ENCODE measurements at regions not wholly inside any gene's neighbourhood (a gene's known extent, or its start where the extent isn't known, plus 50 kb on each side); places are given as distances from the start of the nearest gene placed in this dataset.

DNA sequence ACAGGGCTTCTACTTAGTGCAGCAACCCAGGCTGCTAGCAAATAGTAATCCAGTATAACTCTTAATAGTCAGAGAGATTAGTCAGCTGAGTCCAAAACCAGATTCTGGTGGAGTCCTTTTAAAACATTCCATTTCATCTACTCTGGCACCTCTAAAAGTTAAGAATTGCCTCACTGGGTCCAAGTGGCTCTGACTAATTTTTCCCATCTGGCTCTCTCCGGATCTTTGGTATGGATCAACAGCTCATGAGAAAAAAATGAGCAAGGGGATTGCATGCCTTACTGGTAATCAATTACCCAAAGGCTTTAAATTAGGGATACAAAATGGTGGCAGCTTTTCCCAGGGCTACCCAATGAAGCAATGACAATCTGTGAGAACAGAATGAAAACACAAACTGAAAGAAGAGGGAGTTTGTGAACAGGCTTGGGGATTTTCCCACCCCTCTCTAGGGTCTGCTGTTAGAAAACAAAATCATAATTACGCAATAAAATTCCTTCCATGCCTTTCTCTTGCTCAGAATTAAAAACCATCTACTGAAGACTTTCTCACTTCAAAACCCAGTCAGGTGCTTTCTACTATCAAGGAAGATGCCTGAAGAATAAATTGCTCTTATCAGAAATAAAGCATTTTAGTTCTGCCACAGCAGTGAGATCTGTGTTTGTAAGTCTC lies 84.6 kb upstream of the PMFBP1 start:
- DNase-seq = no peak

DNA sequence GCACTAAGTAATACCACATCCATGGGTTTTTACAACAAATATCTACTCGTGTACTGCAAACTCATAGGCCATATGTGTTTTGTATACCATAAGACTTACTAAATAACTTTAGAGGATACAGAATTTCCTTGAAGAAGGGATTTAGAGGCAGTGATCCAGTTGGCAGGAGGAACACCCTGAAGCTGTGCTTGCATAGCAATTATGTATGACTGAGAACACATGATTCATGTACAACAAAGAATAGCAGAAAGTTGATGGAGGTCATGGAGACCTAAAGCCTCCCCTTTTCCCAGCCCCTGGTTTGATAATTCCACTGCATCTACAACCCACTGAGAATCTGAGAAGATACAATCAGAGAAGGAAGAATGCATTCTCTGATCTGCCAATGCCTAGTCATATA lies 83.8 kb upstream of the PMFBP1 start:
- no peak for DNase-seq

DNA sequence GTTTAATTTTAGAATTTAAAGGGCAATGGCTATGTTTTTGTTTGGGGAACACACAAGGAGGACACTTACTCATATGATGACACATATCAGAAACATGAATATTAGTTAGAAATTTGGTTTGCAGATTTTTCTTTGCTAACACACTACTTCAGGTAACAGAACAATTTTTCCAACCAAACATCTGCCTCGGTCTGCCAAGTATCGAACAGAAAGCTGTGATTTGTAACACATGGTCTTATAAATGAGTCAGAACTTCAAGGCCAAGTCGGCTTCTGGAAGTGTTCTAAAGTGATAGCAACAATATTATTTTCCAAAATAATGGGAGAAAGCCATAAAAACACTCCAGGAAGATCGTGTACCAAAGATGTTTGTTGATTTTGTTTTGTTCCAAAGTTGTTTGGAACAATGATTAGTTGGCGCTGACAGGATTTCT lies 75.9 kb upstream of the PMFBP1 start:
- no peak for DNase-seq

DNA sequence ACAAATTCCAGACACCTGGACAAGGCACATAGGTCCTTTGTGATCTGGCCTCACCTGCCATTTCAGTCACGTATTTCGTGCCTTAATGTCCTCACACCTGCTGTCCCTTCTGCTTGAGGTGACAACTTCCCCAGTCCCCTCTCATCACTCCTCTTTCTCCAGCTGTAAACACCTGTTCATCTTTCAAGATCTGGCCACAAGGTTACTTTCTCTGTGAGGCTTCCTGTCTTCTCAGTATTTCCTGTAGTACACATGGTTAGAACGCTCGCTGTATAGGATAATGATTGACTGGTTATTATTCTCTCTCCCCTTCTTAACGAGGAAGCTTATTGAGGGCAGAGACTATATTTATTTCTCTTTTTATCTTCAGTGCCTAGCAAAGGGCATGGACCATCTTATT lies 74.5 kb upstream of the PMFBP1 start:
- no peak for DNase-seq

DNA sequence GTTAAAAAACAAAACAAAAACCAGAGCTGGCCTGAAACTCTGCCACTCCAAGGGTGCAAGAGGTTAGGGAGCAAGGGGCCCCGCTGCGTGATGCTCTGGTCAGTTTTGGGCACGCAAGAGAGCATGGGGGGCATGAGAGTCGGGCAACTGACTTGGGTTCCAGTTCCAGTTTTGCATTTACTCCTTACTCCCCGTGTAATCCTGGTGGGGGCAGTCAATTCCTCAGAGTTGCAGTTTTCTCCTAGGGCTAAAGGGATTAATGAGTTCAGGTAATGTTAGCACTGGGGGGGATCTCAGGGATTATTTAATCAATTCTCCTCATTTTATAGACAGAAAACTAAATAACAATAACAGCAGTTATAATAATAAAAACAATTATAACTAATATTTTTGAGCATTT lies 72.9 kb upstream of the PMFBP1 start:
- DNase-seq = no peak

DNA sequence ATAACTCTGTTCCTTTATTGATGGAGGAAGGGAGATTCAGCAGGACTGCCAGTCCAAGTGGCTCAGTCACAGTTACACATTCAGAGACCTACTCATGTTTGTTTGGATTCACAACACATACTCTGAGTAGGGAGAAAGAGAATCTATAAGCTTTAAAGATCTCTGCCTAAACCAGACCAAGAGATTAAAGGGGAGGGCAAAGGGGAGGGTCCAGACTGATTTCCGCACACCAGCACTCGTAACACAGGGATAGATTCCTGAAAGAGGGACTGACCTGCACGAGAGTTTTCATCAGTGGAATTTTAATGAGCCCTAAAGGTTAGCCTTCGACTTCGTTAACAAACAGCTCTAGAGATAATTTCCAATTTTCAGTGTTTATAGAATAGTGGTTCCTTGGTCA lies 71.7 kb upstream of the PMFBP1 start:
- DNase-seq = no peak

DNA sequence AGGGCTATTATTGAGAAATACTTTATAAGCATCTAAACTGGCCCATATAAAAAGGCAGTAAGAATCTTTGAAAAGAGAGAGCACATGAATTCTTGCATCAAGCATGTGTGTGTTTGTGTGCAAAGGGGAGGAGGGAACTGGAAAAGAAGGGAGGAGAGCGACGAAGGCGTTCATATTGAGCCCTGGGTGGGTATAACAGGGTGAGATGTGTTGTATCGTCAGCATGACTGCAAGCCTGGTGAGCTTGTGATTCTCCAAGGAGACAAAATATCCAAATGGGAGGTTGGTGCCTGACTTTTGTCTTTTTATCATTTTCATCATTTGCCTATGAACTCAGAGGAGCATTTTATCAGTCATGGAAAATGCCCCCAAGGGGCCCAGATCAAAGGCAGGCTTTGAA lies 70.8 kb upstream of the PMFBP1 start:
- DNase-seq = no peak

DNA sequence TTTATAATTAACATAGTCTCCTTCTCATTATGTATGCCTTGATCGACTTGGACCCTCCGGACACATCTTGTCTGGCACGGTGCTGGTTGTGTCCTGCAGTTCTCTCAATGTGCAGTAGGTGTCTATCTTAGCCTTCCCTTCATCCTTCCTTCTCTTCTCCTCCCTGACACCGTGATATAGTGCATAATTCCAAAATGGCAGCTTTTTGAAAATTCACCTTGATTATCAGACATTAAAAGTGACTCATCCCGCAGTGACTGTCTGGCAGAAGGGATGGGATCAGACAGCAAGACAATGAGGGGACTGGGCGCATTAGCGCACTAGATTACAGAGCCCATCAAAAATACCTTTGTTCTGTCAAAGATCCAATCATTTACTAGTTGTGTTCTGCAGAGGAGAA lies 70.0 kb upstream of the PMFBP1 start:
- no peak for DNase-seq

DNA sequence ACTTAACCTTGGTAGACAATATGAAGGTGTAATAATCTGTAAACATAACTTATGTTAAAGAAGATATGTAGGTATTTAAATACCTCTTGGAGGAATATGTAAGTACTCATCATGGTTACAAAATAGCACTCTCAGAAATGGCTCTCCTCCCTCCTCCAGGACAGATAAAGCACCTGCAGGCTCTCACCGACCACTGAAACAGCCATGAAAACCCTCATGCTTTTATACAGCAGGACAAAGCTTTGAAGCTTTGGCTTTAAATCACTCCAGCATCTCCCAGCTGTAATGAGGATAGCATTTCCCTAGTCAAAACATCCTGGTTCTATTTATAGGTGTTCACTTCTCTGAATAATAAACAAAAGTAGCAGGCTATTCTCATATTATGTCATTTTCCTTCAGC lies 69.1 kb upstream of the PMFBP1 start:
- DNase-seq = no peak

DNA sequence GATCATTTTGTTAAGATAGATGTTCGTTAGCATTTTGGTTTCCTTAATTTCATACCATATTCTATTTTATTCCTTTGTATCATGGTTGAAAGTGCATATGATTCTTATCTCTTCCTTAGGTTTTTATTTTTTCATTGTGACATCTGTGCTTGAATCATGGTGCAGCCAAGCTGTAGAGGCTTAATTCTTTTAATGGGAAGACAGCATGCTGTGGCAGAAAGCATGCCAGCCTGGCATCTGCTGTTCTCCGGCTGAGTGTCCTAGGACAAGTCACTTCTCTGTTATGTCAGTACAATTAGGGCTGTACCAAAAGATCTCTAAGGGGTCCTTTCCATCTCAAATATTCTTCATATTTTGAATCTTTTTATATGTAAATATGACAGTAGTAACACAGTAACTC lies 68.5 kb upstream of the PMFBP1 start:
- no peak for DNase-seq

DNA sequence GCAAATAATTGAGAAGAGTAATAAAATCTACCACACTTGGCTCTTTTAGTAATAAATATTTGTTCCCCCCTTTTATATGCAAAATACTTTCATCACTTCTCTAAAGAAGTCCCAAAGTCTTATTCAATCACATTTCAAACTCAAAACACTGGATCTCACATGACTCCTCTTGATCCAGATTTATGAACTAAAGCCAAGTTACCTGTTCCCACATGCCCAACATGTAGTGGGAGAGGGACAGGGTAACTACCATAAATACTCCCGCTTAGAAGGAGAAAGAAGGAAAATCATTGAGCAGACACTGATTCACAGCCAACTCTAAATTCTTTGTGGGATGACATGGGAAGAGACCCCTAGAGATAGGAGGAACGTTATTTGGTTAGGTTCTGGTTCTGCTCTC lies 64.9 kb upstream of the PMFBP1 start:
- no peak for DNase-seq

DNA sequence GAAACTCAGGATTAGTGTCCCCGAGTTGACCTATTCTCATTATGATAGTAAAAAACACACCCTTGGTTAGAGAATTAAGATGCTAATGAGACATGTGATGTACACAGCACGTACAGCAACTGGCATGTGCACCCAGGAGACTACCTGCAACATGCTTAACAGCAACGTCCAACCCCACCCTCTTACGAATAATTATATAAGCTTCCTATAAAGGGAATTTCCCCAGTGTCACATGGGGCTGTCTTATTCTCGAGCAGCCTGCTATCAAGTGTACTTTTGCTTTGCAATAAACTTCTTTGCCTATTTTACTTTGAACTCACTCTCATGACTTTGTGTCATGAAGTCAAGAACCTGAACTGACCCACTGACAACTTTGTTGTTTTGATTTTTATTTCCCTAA lies 62.4 kb upstream of the PMFBP1 start:
- DNase-seq = no peak

DNA sequence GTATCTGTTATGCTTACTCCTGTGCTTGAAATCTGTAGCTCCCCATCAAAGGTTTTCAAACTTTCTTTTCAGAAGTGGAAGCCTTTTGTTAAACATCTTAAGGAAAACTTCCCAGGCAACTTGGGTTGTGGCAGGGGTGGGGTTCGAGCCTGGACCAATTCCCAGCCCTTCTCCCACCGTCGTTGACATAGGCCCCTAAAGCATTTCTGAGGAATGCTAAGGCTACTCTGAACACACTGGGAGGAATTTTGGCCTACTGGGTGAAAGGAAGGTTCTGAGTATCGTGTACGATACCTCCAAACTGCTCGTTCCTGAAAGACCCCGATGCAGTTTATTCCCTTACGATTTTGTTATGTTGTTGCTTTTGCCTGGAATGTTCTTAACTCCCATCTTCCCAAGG lies 56.1 kb upstream of the PMFBP1 start:
- no peak for DNase-seq

DNA sequence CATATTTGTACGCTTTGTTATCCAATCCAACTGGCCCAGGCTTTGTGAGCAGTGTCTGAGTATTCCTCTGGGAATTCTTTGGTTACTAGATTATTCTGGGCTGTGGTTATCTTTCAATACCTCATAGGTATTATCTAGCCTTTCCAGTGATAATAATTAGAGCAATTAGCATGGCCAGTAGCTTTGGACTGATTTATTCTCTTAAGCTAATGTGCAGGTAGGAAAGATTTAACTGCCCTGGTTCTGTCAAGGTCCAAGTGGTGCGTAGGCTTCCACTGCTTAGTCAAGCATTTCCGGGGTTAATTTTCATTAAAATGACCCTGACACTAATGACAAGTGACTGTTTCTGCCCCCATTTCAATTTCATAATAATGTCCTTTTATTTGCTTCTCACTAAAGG lies 54.2 kb upstream of the PMFBP1 start:
- no peak for DNase-seq

DNA sequence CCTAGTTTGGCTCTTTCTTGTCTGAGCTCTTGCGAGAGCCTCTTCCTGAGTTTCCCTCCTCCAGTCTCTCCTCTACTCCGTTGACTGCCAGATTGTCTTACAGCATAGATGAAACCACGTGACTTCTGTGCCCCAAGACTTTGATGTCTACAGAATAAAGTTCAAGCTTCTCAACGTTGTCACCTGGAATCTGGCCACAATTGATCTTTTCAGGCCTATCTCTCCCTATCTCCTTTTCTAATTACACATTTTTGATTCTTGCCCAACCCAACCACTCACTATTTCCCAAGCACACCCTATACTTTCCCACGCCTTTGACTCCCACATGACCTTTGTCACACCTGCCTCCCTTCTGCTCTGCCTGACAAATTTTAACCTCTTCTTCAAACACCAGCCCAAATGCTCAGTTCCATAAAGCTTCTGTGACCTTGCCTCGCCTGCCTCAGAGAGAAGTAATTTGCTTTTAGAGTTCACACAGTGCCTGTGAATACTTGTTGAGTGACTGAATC lies 52.4 kb upstream of the PMFBP1 start:
- no peak for DNase-seq

DNA sequence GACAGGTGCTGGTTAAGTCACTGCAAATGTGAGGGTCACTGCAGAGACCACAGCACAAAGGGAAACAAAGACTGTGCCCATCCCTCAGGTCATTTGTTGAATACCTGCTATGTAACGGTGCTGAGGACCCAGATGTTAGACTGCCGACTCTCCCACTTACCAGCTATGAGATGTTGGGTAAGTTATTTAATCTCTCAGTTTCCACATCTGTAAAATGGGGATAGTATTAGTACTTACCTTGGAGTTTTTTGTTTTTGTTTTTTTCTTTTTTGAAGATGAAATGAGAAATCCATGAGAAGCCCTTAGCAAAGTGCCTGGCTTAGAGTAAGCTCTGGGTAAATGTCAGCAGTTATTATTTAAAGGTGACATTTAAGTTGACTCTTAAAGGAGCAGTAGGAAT lies 50.5 kb upstream of the PMFBP1 start:
- no peak for DNase-seq

Measured in cerebellar nuclear complex (tissue), 1 donor.